Upper lobe of left lung (tissue), 4 donors: ENCODE measurements at regions not wholly inside any gene's neighbourhood (a gene's known extent, or its start where the extent isn't known, plus 50 kb on each side); places are given as distances from the start of the nearest gene placed in this dataset.

Experiments used
- EP300 ChIP-seq, 4 donors: sonication (generic); formaldehyde crosslinking; IDR thresholded peaks; one replicate each; pipeline ENCODE4 v1.5.1; 2017; ENCODE audit warnings: antibody characterized with exemption in 4 of 4, control low read depth in 2 of 4
- POLR2A ChIP-seq, 4 donors: fragments of 450-650 bp; IDR thresholded peaks; one replicate each; pipeline ENCODE4 v1.5.1; 2016 to 2017; ENCODE audit warnings: antibody characterized with exemption in 4 of 4, mild to moderate bottlenecking in 2 of 4
- POLR2AphosphoS5 ChIP-seq, 2 donors: sonication (generic); formaldehyde crosslinking; IDR thresholded peaks; one replicate each; pipeline ENCODE4 v1.5.1; 2017; ENCODE audit warnings: antibody characterized with exemption in 2 of 2
- TF ChIP-seq, protein P1 (sequence below), 6 experiments: fragments of 450-650 bp in 4 of 6; fragments of 200-600 bp in 2 of 6; sonication (generic) in 2 of 6; IDR thresholded peaks; one replicate each; pipeline ENCODE4 v1.5.1; 2016 to 2019; ENCODE audit warnings: antibody characterized with exemption in 6 of 6

DNA sequence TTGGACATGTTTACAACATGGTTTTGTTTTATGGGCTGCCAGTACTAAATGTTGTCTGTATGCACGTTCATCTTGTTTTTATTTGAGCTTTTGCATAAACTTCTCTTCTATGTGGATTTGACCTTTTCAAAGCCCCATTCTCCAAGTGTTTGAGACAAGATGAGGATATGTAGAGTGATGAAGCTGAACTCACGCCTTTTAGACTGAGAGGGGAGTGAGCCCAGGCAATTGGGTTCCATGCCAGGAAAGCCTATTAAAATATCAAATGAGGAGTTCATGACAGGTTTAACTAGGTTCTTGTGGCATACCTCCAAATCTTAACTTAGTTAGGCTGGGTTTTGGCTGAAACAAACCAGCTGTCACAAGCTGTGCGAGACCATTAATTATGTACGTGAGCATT, 170.4 kb upstream of the LDB2 start:
- TF ChIP-seq, protein P1, sequence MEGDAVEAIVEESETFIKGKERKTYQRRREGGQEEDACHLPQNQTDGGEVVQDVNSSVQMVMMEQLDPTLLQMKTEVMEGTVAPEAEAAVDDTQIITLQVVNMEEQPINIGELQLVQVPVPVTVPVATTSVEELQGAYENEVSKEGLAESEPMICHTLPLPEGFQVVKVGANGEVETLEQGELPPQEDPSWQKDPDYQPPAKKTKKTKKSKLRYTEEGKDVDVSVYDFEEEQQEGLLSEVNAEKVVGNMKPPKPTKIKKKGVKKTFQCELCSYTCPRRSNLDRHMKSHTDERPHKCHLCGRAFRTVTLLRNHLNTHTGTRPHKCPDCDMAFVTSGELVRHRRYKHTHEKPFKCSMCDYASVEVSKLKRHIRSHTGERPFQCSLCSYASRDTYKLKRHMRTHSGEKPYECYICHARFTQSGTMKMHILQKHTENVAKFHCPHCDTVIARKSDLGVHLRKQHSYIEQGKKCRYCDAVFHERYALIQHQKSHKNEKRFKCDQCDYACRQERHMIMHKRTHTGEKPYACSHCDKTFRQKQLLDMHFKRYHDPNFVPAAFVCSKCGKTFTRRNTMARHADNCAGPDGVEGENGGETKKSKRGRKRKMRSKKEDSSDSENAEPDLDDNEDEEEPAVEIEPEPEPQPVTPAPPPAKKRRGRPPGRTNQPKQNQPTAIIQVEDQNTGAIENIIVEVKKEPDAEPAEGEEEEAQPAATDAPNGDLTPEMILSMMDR (IDR thresholded peaks at IDR 0.05): no peak
- no peak for TF ChIP-seq POLR2A (IDR thresholded peaks at IDR 0.05)
- no peak for TF ChIP-seq EP300 (IDR thresholded peaks at IDR 0.05)
- no peak for TF ChIP-seq POLR2AphosphoS5 (IDR thresholded peaks at IDR 0.05)
